HG03571 (cell line): ENCODE measurements at regions not wholly inside any gene's neighbourhood (a gene's known extent, or its start where the extent isn't known, plus 50 kb on each side); places are given as distances from the start of the nearest gene placed in this dataset.

Source experiments
- ATAC-seq: cut with Tn5 transposase; IDR thresholded peaks from one replicate; pipeline ENCODE4 v1.9.1; 2021; ENCODE audit not compliant: unreplicated experiment

- ATAC-seq: no peak
Observed at GRCh38 chr2:105652014-105652796, 92.5 kb upstream of the NCK2 start.

DNA sequence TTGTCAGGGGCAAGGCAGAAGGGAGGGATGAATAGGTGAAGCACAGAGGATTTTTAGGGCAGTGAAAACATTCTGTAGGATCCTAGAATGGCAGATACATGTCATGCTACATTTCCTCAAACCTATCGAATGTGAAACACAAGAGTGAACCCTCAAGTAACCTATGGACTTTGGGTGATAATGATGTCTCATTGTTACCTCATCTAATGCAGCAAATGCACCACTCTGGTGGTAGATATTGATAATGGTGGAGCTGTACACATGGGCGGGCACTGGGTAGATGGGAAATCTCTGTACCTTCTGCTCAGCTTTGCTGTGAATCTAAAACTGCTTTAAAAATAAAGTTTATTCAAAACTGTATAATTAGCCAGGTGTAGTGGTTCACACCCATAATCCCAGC is 95.2 kb upstream of the NCK2 start:
- no peak for ATAC-seq

DNA sequence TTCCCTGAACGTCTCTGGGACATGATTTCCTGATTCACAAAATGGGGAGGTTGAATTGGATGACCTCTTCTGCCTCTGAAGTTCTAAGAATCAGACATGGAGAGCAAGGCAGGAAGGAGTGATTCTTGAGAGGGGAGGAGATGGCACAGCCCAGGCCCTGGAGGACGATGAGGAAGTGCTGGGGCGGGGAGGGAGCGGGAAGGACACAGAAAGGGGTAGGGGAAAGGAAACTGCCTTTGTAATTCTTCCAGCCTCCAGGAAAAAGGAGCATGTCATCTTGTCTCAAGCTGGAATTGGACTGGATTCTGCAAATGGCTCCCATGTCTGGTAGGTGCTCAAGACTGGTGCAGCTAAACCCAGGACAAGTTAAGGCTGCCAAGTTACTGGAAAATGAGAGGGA is 97.0 kb upstream of the NCK2 start:
- no peak for ATAC-seq

- no peak for ATAC-seq
Observed at GRCh38 chr2:105646774-105647076, 98.0 kb upstream of the NCK2 start.

GRCh38 chr2:105645938-105646773 is 98.6 kb upstream of the NCK2 start:
- no peak for ATAC-seq

- no peak for ATAC-seq
Observed at GRCh38 chr2:105645031-105645937, 99.4 kb upstream of the NCK2 start.

DNA sequence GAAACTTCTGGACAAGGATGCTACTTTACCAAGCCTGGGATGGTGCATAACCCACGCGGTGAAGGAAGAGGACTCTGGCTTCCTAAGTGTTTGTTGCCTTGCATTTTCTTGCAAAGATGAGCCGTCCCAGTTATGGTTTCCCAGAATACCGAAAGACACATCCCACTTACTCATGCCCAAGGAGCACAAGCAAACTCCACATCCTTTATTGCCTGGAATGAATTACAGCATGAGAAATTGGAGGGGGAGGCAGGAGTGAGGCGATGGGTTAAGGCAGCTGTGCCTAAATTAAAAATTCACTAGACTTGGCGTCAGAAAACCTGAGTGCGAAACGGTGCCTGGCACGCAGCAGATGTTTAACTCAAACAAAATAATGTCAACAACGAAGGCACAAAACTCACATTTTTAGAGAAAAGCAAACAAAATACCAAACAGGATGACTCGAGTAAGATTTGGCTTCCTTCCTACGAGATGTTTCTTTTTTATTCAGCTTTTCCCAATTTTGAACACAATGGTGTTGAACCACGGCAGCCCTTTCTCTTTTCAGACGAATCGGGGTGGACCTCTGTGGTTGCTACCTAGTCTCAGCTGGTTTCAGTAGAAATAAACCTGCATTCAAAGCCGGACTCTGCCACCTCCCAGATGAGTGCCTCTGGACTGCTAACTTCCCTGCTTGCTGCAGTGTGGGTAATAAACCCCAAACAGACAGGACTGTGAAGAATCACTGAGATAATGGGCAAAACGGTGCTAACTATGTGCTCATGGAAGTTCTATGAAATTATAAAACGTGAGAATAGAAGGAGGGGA is 100.3 kb upstream of the NCK2 start:
- no peak for ATAC-seq

DNA sequence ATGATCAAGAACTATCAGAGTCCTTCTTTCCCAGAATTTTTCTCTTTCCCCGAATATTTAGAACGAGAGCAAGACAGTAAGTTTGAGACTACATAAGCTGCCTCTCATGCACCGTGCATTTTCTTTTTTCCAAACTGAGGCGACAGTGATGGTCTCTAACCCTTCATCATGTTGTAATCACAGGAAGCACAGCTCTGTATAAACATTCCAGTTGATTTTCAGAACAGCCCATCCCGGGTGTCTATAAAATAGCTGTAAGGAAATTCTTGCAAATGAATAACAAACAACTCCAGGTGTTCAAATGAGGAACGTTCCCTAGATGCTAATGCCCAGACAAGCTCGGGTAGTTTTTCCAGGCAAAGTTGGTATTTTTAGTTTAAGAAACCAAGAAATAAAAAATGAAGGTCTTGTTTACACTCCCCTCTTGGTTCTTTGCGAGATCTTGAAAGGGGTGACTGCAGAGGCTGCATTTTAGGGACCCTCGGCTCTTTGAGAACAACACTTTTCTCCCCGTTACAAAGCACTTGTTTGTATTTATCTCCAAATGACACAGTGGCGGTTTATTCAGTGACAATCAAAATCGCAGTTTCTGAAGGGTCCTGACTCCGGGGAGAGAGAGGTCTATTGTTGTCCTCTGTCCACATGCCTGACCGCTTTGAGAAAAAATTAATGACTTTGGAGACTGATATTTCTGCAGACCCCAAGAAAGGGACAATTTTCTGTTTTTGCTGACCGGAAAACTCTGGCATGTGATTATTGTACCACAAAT is 101.1 kb upstream of the NCK2 start:
- no peak for ATAC-seq

GRCh38 chr2:105641389-105641811 is 103.3 kb upstream of the NCK2 start:
- ATAC-seq: no peak

DNA sequence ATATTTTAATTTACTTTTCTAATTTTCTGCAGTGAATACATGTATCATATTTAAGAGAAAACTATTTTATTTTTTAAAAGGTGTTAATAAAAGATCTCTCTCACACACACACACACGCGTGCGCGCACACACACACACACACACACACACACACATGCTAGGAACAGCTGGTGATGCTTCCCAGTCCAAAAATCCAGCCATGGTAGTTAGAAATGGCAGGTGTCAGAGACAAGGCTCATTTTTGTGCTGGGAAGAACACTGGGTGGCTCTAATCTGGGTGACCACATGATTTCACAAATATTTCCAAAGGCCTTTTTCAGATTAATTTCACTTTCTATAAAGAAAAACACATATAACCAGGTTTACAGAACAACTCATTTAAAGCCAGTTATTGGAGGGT is 104.5 kb upstream of the NCK2 start:
- no peak for ATAC-seq

DNA sequence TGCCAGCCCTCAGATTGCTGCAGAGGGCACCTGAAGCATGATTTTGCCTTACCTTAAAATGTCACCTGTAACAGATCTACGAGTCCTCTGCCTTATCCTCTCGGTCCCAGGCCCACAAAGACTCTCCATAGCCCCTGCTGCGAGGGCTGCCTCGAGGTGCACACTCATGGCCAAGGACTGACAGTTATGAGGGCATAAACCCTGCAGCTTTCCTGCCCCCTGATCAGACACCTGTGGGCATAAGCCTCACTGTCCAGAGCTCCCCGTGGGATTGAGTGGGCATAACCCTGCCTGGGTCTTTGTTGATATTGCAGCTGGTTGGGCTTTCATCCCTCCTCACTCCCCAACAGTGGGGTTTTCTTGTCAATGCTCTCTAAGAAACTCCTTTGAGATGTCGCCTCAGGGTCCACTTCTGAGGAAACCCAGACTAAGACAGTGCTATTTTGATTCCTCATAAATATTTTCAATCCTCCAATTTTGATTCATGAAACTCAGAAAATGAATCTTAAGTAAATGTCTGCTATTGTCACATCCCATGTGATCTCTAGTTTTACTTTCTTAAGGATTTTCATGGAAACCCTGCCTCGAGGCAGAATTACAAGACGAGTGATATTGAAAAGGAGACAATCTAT is 108.5 kb upstream of the NCK2 start:
- ATAC-seq: no peak

- ATAC-seq: no peak
Observed at GRCh38 chr2:105635564-105635963, 109.1 kb upstream of the NCK2 start.

DNA sequence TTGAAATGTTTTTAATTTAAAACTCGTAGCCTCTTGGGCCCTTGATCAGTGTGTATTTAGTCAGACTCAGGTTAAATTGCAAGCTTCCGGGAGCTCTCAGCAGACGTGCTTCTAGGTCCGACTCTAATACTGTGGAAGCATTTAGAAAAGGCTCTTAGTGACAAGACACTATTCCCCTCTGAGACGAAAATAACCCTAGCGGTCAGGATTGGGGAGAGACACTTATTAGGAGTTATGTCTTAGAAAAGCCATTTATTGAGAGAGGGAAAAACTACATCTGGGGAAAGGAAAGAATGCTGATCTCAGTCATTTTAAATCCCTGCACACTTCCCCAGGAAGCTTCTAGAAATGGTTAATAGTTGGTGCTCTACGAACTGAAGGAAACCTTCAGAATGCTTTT is 110.5 kb upstream of the NCK2 start:
- no peak for ATAC-seq

DNA sequence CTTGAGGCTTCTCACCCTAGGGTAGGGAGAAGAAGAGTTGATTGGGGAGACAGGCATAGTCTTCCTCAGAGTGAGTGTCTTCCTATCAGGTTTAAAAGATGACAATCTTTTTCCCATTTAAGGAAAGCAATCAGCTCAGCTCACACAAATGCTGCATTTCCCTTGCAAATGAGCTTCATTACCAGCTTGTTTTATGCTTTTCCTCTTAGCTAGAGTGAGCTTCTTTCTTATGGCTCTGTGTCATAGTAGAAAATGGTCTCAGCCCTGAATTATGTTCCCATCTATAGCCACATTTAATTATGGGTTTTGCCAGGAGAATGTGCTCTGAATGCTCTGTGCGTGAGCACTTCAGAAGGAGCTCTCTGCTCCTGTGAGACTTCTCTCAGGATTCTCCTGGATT is 112.8 kb upstream of the NCK2 start:
- no peak for ATAC-seq

DNA sequence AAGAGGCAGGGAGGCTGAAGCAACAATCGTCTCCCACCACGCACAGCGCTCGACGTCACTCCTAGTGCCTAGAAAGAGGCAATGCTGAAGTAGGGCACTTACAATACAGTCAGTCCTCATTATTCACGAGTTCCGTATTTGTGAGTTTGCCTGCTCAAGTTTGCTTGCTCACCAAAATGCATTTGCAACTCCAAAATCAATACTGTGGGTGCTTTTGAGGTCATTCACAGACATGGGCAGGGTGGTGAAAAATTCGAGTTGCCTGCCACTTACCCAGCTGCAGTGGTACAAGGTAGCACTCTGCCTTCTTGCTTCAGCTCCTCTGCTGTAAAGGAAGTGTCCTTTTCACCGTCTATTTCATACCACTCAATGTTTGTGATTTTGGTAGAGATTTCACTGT is 113.7 kb upstream of the NCK2 start:
- ATAC-seq: no peak

GRCh38 chr2:105629634-105630033 is 115.1 kb upstream of the NCK2 start:
- no peak for ATAC-seq

GRCh38 chr2:105627534-105627933 is 117.2 kb upstream of the NCK2 start:
- no peak for ATAC-seq

DNA sequence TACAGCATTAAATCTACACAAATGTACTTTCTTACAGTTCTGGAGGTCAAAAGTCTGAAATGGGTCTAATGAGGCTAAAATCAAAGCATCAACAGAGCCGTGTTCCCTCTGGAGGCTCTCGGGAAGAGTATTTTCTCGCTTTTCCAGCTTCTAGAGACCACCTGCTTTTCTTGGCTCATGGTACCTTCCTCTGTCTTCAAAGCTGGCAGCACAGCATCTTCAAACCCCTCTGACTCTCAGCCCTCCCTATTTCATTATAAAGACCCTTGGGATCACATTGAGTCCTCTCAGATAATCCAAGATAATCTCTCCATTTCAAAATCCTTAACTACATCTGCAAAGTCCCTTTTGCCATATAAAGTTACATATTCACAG is 117.8 kb upstream of the NCK2 start:
- no peak for ATAC-seq

DNA sequence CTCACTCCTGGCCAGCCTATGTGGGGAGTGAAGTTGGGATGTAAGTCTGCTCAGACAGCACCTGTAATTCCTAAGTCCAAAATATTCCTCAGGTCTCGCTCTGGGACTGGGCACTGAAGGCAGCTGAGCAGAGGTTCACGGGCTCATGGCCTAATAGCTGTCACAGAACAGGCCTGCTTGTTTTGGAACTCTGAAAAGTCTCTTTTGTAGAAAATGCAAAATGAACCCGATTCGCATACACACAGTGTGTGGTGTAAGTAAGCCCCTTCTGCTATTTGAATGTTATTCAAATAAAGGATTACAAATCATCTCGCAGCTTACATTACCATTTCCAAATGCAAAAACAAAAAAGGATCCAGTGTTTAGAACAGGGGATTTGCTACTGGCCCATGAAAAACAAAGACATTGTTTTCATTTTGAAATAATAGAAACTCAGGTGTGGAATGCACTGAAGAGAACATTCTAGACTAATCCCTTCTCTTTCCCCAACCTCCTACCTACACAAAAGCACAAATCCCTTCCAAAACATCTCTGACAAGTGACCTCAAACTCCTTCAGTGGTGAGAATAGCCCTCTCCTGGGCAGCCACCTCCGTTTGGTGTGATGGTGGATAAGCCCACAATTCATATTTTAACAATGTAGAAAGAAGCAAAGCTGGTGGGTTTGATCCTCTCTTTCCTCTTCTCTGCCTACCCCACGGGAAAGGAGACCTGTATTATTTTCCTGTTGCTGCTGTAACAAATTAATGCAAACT is 118.3 kb upstream of the NCK2 start:
- ATAC-seq: no peak
